Epidermal melanocyte (primary cell): ENCODE measurements at regions not wholly inside any gene's neighbourhood (a gene's known extent, or its start where the extent isn't known, plus 50 kb on each side); places are given as distances from the start of the nearest gene placed in this dataset.
"Not testable (repeated sequence)": the region's sequence is repeated elsewhere in the genome, so short reads cannot be mapped to it uniquely, and the experiment has no call there.

Experiments used
- DNase-seq: peaks from one replicate; pipeline ENCODE4 v3.0.0; 2011; ENCODE audit warnings: low spot score; ENCODE audit not compliant: insufficient read length

- not testable (repeated sequence) for DNase-seq
These were observed 55.2 kb downstream of the GOLGA8B start for GRCh38 chr15:34528055-34528754.

- DNase-seq, result not testable (repeated sequence)
These were observed 55.8 kb downstream of the GOLGA8B start for GRCh38 chr15:34527641-34528040.

GRCh38 chr15:34523849-34524248 lies 59.6 kb downstream of the GOLGA8B start:
- DNase-seq, result not testable (repeated sequence)

- not testable (repeated sequence) for DNase-seq
These were observed 60.9 kb downstream of the GOLGA8B start for GRCh38 chr15:34522601-34523000.

GRCh38 chr15:34521802-34522485 lies 61.5 kb downstream of the GOLGA8B start:
- not testable (repeated sequence) for DNase-seq

- no peak for DNase-seq
These were observed 62.9 kb downstream of the GOLGA8B start for GRCh38 chr15:34520566-34520965.

GRCh38 chr15:34520010-34520409 lies 63.4 kb downstream of the GOLGA8B start:
- not testable (repeated sequence) for DNase-seq

- DNase-seq, result peak; percentile 43
These were observed 69.2 kb downstream of the GOLGA8B start for GRCh38 chr15:34514251-34514670.

GRCh38 chr15:34512628-34513027 lies 70.8 kb downstream of the GOLGA8B start:
- DNase-seq, result no peak

GRCh38 chr15:34501131-34501530 lies 63.5 kb upstream of the GOLGA8A start:
- no peak for DNase-seq

GRCh38 chr15:34496207-34496995 lies 58.8 kb upstream of the GOLGA8A start:
- DNase-seq, result no peak

- DNase-seq, result not testable (repeated sequence)
These were observed 58.1 kb upstream of the GOLGA8A start for GRCh38 chr15:34495707-34496106.

- no peak for DNase-seq
These were observed 56.4 kb upstream of the GOLGA8A start for GRCh38 chr15:34494084-34494399.

- DNase-seq, result no peak
These were observed 55.4 kb upstream of the GOLGA8A start for GRCh38 chr15:34493001-34493400.

- not testable (repeated sequence) for DNase-seq
These were observed 53.9 kb upstream of the GOLGA8A start for GRCh38 chr15:34491488-34491887.

- no peak for DNase-seq
These were observed 53.0 kb upstream of the GOLGA8A start for GRCh38 chr15:34490417-34491193.

GRCh38 chr15:34488973-34489959 lies 51.7 kb upstream of the GOLGA8A start:
- not testable (repeated sequence) for DNase-seq
